Progenitor cell of endocrine pancreas (in vitro differentiated cells): ENCODE measurements at regions not wholly inside any gene's neighbourhood (a gene's known extent, or its start where the extent isn't known, plus 50 kb on each side); places are given as distances from the start of the nearest gene placed in this dataset.

Experiments used
- DNase-seq: peaks from one replicate; pipeline ENCODE4 v3.0.0; 2021; ENCODE audit warnings: low spot score; ENCODE audit not compliant: unreplicated experiment
- H3K27ac Mint-ChIP-seq: 2 replicates; pipeline ENCODE4 v1.8.0; 2021; ENCODE audit warnings: mild to moderate bottlenecking, moderate library complexity, mixed read lengths
- H3K27me3 Mint-ChIP-seq: 2 replicates; pipeline ENCODE4 v1.8.0; 2021; ENCODE audit warnings: mixed read lengths
- H3K36me3 Mint-ChIP-seq: 2 replicates; pipeline ENCODE4 v1.8.0; 2022; ENCODE audit warnings: mixed read lengths; ENCODE audit not compliant: insufficient read depth
- H3K4me1 Mint-ChIP-seq: 2 replicates; pipeline ENCODE4 v1.8.0; 2021; ENCODE audit warnings: low read depth, mixed read lengths
- H3K4me3 Mint-ChIP-seq: 2 replicates; pipeline ENCODE4 v1.8.0; 2021; ENCODE audit warnings: low read depth, mild to moderate bottlenecking, moderate library complexity, mixed read lengths
- H3K9me3 Mint-ChIP-seq: 2 replicates; pipeline ENCODE4 v1.8.0; 2021; ENCODE audit warnings: low read depth, mixed read lengths
- TF ChIP-seq, protein P1 (sequence below): fragments of 200-600 bp; sonication (generic); IDR thresholded peaks from one replicate; pipeline ENCODE4 v1.5.0; 2021; ENCODE audit warnings: antibody characterized with exemption, mild to moderate bottlenecking; ENCODE audit not compliant: unreplicated experiment

DNA sequence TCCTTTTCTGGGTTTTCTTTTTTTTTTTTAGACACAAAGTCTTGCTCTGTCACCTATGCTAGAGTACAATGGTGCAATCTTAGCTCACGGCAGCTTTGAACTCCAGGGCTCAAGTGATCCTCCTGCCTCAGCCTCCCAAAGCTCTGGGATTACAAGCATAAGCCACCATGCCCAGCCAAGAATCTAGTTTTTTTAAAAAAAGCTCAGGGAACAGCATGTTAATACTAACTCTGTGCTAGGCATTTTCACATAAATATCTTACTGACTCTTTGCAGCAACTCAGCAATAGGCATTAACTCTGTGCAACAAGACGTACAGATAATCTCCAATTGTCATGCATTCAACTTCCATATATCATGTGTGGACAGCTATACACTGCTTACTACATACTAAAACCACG, 97.4 kb downstream of the LLPH start:
- H3K9me3 Mint-ChIP-seq = no peaks in the 10 kb centered on the region
- no peak for DNase-seq
- H3K27me3 Mint-ChIP-seq = peaks cover 14% of the 10 kb centered on the region
- H3K27ac Mint-ChIP-seq = no peak overlapping the region
- peaks cover 2% of the 10 kb centered on the region for H3K4me1 Mint-ChIP-seq
- TF ChIP-seq, protein P1, sequence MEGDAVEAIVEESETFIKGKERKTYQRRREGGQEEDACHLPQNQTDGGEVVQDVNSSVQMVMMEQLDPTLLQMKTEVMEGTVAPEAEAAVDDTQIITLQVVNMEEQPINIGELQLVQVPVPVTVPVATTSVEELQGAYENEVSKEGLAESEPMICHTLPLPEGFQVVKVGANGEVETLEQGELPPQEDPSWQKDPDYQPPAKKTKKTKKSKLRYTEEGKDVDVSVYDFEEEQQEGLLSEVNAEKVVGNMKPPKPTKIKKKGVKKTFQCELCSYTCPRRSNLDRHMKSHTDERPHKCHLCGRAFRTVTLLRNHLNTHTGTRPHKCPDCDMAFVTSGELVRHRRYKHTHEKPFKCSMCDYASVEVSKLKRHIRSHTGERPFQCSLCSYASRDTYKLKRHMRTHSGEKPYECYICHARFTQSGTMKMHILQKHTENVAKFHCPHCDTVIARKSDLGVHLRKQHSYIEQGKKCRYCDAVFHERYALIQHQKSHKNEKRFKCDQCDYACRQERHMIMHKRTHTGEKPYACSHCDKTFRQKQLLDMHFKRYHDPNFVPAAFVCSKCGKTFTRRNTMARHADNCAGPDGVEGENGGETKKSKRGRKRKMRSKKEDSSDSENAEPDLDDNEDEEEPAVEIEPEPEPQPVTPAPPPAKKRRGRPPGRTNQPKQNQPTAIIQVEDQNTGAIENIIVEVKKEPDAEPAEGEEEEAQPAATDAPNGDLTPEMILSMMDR = no peak
- no peaks in the 10 kb centered on the region for H3K36me3 Mint-ChIP-seq
- H3K4me3 Mint-ChIP-seq = no peak overlapping the region

DNA sequence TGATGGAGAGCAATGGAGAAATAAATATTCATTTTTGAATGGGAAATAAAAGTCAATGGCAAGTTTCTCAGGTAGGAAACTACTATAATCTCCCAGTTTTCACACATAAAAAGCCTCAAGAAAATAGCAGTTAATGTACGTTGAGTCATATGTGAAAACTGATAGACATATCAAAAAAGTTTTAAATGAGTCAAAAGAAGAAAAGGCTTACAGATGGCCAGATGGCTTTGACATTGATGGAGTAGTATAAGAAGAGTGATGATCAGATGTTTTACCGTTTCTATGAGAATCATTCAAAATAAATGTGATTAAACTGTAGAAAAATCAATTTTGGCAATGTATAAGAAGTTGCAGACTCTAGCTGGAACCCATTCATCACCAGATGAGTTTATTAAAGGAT, 97.8 kb downstream of the LLPH start:
- H3K36me3 Mint-ChIP-seq = no peaks in the 10 kb centered on the region
- TF ChIP-seq, protein P1 = no peak
- H3K27me3 Mint-ChIP-seq = peaks cover 14% of the 10 kb centered on the region
- no peaks in the 10 kb centered on the region for H3K9me3 Mint-ChIP-seq
- no peak overlapping the region for H3K27ac Mint-ChIP-seq
- no peak overlapping the region for H3K4me3 Mint-ChIP-seq
- no peak for DNase-seq
- peaks cover 2% of the 10 kb centered on the region for H3K4me1 Mint-ChIP-seq

DNA sequence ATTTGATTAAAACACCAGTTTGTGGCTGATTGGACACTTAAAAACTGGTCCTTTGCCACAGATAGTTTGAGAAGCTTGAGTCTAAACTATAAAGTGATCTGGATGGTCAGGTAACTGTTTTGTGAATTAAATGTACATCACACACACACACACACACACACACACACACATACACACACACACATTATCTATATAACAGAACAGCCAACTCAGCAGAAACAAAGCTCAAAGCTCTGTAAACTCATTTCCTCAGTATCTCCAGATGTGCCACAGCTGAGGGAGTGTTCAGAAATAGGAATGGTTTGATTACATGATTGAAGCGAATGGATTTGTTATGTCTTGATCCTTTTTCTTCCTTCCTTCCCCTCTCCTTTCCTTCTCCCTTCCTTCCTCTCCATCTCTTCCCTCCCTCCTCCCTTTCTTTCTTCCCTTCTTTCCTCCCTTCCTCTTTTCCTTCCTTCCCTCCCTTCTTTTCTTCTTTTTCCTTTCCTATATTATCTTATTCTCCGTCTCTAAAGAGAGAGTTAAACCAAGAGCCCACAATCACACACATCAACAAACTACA, 100.3 kb downstream of the LLPH start:
- Mint-ChIP-seq H3K27ac (no peak overlapping the region), H3K4me1 (no peaks in the 10 kb centered on the region), H3K4me3 (no peak overlapping the region), H3K9me3 (no peaks in the 10 kb centered on the region), H3K27me3 (peaks cover 14% of the 10 kb centered on the region), H3K36me3 (no peaks in the 10 kb centered on the region)
- no peak for DNase-seq
- TF ChIP-seq, protein P1 = no peak

DNA sequence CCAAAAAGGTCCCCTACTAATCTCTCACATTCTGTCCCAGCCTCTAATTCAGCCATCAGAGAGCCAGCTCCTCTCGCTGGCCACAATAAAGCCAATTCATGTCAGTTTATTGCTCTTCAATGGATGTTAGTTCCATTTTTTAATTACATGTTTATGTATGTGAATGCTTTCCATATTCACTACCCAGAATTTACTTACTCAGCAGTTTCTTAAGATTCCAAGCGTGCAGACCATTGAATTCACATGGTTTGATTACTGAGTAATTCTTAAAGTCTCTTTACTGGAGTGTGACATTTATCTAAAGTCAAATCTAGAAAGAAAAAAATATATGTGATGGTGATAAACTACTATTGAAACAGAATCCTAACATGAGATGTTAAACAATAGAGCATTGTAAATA, 102.2 kb downstream of the LLPH start:
- H3K4me3 Mint-ChIP-seq = no peak overlapping the region
- H3K4me1 Mint-ChIP-seq = no peaks in the 10 kb centered on the region
- TF ChIP-seq, protein P1 = no peak
- H3K27ac Mint-ChIP-seq = no peak overlapping the region
- no peak for DNase-seq
- no peaks in the 10 kb centered on the region for H3K36me3 Mint-ChIP-seq
- H3K9me3 Mint-ChIP-seq = no peaks in the 10 kb centered on the region
- H3K27me3 Mint-ChIP-seq = peaks cover 14% of the 10 kb centered on the region

DNA sequence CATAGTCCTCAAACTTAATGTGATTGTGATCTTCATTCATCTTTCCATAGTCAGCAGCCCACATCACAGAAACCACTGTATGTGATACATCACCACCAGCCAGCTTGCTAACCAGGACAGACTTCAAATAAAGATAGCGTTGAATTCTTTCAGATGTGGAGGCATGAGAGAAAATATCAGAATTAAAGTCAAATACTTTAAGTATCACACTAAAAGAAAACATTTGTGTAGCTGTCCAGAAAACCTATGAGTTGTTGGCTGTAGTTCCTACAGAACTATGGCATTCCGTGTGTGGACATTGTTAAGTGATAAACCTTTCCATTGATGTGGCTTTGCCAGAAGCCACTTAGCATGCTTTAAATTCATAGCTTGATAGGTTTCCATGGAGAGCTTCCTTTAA, 105.1 kb downstream of the LLPH start:
- peaks cover 2% of the 10 kb centered on the region for H3K27me3 Mint-ChIP-seq
- TF ChIP-seq, protein P1 = no peak
- no peak overlapping the region for H3K4me3 Mint-ChIP-seq
- H3K4me1 Mint-ChIP-seq = no peaks in the 10 kb centered on the region
- DNase-seq = no peak
- H3K9me3 Mint-ChIP-seq = no peaks in the 10 kb centered on the region
- H3K27ac Mint-ChIP-seq = no peak overlapping the region
- H3K36me3 Mint-ChIP-seq = no peaks in the 10 kb centered on the region
